SJCRH30 (cell line): ENCODE measurements at regions not wholly inside any gene's neighbourhood (a gene's known extent, or its start where the extent isn't known, plus 50 kb on each side); places are given as distances from the start of the nearest gene placed in this dataset.
"Not testable (repeated sequence)": the region's sequence is repeated elsewhere in the genome, so short reads cannot be mapped to it uniquely, and the experiment has no call there.

Experiments
- DNase-seq, 2 experiments: peaks; one replicate each; pipeline ENCODE4 v3.0.0-alpha.2; 2015 to 2020
- H3K27ac ChIP-seq: fragments of 250-450 bp; sonication (Bioruptor Pico); 2 replicates; pipeline ENCODE4 v1.5.1; 2020; ENCODE audit warnings: mild to moderate bottlenecking, moderate library complexity
- H3K27me3 ChIP-seq: fragments of 250-450 bp; sonication (Bioruptor Pico); 2 replicates; pipeline ENCODE4 v1.5.1; 2020; ENCODE audit warnings: mild to moderate bottlenecking, moderate library complexity
- H3K36me3 ChIP-seq: fragments of 250-450 bp; sonication (Bioruptor Pico); 2 replicates; pipeline ENCODE4 v1.5.1; 2020; ENCODE audit warnings: mild to moderate bottlenecking, moderate library complexity
- H3K4me1 ChIP-seq: fragments of 250-450 bp; sonication (Bioruptor Pico); 2 replicates; pipeline ENCODE4 v1.5.1; 2020; ENCODE audit warnings: mild to moderate bottlenecking, moderate library complexity
- H3K4me3 ChIP-seq: fragments of 250-450 bp; sonication (Bioruptor Pico); 2 replicates; pipeline ENCODE4 v1.5.1; 2020; ENCODE audit warnings: mild to moderate bottlenecking, moderate library complexity
- H3K9me3 ChIP-seq: fragments of 250-450 bp; sonication (Bioruptor Pico); replicated peaks from 2 replicates; pipeline ENCODE4 v1.5.1; 2020; ENCODE audit warnings: mild to moderate bottlenecking, moderate library complexity

DNA sequence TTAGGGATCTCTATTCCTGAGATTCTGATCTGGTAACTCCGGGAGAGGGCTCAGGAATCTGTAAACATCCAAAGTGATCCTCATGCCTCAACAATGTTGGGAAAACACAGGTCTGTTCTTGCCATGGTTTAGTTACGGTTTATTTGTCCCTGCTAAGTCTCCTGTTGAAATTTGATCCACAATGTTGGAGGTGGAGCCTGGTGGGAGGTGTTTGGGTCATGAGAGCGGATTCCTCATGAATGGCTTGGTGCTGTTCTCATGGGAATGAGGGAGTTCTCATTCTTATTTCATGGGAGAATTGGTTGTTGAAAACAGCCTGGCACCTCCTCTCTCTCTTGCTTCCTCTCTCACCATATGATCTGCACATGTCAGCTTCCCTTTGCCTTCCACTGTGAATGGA, 608.6 kb upstream of the GOT2 start:
- no peaks in the 10 kb centered on the region for H3K27me3 ChIP-seq
- H3K4me1 ChIP-seq = peaks cover 33% of the 10 kb centered on the region
- H3K9me3 ChIP-seq = no peaks in the 10 kb centered on the region
- H3K36me3 ChIP-seq = no peaks in the 10 kb centered on the region
- peak; percentile 75 to 84 for DNase-seq
- H3K27ac ChIP-seq = peak overlapping the region; percentile 52
- no peak overlapping the region for H3K4me3 ChIP-seq

GRCh38 chr16:59341368-59341767, 607.3 kb upstream of the GOT2 start:
- H3K27me3 ChIP-seq = no peaks in the 10 kb centered on the region
- H3K36me3 ChIP-seq = no peaks in the 10 kb centered on the region
- no peak overlapping the region for H3K4me3 ChIP-seq
- H3K27ac ChIP-seq = peak overlapping the region; percentile 52
- H3K9me3 ChIP-seq = no peaks in the 10 kb centered on the region
- H3K4me1 ChIP-seq = peaks cover 30% of the 10 kb centered on the region
- DNase-seq = peak; percentile 76 to 90

- no peaks in the 10 kb centered on the region for H3K36me3 ChIP-seq
- H3K9me3 ChIP-seq = no peaks in the 10 kb centered on the region
- peaks cover 26% of the 10 kb centered on the region for H3K4me1 ChIP-seq
- DNase-seq = no peak
- no peak overlapping the region for H3K4me3 ChIP-seq
- no peak overlapping the region for H3K27ac ChIP-seq
- no peaks in the 10 kb centered on the region for H3K27me3 ChIP-seq
These were observed 605.8 kb upstream of the GOT2 start for GRCh38 chr16:59339871-59340270.

- H3K27me3 ChIP-seq = no peaks in the 10 kb centered on the region
- peaks cover 6% of the 10 kb centered on the region for H3K4me1 ChIP-seq
- no peak overlapping the region for H3K4me3 ChIP-seq
- no peaks in the 10 kb centered on the region for H3K9me3 ChIP-seq
- no peaks in the 10 kb centered on the region for H3K36me3 ChIP-seq
- H3K27ac ChIP-seq = no peak overlapping the region
- DNase-seq = no peak
These were observed 602.1 kb upstream of the GOT2 start for GRCh38 chr16:59336136-59336695.

- peaks cover 14% of the 10 kb centered on the region for H3K4me1 ChIP-seq
- H3K36me3 ChIP-seq, H3K27ac ChIP-seq, H3K9me3 ChIP-seq, H3K4me3 ChIP-seq, H3K27me3 ChIP-seq, DNase-seq: not testable (repeated sequence)
These were observed 597.6 kb upstream of the GOT2 start for GRCh38 chr16:59331708-59332107.

DNA sequence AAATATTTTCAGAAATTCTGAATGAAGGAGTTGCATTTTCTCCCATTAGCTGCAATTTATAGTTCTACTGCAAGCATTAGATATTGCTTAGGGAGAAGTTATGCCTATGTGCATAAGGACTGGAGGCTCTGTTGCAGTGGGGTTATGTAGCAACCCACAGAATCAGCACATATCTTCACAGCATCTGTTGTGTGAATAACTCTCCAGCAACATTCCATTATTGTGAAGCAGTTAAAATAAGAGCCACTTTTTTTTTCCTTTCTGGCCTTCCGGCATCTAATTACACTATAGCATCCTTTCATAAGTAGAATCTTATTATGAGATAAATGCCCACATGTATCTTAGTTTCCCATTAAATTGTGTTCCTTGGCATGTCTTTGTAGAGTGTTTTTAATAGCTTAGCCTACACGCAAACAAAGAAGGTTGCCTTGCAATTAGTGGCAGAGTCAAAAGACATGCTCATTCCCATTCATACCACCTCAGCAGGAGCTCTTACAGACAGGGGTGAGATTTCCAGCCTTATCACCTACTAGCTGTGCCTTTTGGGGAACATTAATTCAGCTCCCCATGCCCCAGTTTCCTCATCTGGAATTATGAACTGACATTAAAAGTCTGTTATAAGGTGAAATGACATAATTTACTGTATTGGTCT, 596.0 kb upstream of the GOT2 start:
- Histone ChIP-seq H3K4me3 (no peak overlapping the region), H3K9me3 (no peaks in the 10 kb centered on the region; the same call in 1 of the 2 replicates), H3K27ac (no peak overlapping the region), H3K36me3 (no peaks in the 10 kb centered on the region), H3K4me1 (peaks cover 18% of the 10 kb centered on the region), H3K27me3 (no peaks in the 10 kb centered on the region)
- peak in 1 of 2 experiments; percentile 34 for DNase-seq

DNA sequence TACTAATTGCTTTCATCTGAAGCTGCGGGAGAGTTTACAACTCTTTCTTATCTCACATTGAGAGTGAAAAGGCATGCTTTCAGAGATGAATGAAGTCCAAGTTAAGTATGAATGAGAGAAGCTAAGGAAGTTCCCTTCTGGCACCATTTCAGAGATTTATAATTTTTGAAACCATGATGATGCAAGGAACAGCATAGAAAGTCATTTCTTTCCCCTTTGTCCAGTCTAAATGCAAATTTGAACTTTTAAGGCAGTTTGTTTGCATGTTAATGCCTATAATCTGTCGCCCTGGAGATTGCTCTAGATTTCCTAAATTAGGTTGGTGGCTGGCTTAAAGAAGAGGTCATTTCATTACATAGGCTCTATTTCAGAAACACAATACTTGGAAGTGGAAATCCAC, 594.8 kb upstream of the GOT2 start:
- Histone ChIP-seq H3K4me3 (no peak overlapping the region), H3K4me1 (peaks cover 30% of the 10 kb centered on the region), H3K27ac (no peak overlapping the region), H3K36me3 (no peaks in the 10 kb centered on the region), H3K27me3 (no peaks in the 10 kb centered on the region), H3K9me3 (no peaks in the 10 kb centered on the region; the same call in 1 of the 2 replicates)
- DNase-seq = no peak

DNA sequence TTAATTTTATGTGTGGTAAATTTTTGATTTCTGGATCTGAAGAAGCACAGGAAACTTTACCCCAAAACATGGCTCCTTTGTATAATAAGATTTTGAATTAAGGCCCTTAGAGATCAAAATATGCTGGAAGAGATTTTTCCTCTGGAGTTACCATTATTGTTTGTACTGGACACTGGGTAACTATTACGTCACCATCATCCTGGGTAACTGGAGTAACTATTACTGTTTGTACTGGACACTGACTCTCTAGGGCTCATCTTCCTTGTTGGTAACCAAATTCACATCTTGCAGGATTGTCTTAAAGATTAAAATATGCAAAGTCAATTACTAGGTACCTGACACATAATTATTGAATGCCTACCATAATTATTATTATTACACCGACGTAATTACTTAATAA, 593.8 kb upstream of the GOT2 start:
- Histone ChIP-seq H3K4me3 (no peak overlapping the region), H3K27ac (no peak overlapping the region), H3K4me1 (peaks cover 32% of the 10 kb centered on the region), H3K9me3 (peaks cover 7% of the 10 kb centered on the region; the same call in 1 of the 2 replicates), H3K27me3 (no peaks in the 10 kb centered on the region), H3K36me3 (no peaks in the 10 kb centered on the region)
- no peak for DNase-seq

DNA sequence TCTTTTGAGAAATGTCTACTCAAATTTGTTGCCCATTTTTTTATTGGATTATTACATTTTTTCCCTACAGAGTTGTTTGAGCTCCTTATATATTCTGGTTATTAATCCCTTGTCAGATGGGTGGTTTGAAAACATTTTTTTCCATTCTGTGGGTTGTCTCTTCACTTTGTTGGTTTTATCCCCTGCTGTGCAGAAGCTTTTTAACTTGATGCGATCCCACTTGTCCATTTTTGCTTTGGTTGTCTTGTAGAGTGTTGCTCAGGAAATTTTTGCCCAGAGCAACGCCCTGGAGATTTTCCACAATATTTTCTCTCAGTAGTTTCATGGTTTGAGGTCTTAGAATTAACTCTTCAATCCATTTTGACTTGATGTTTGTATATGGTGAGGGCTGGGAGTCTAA, 592.8 kb upstream of the GOT2 start:
- Histone ChIP-seq H3K4me3 (no peak overlapping the region), H3K4me1 (peaks cover 32% of the 10 kb centered on the region)
- DNase-seq = no peak

GRCh38 chr16:59324462-59324861, 590.3 kb upstream of the GOT2 start:
- H3K4me1 ChIP-seq = peaks cover 23% of the 10 kb centered on the region
- H3K27ac ChIP-seq = peak overlapping the region; percentile 15; the same call in 1 of the 2 replicates
- H3K27me3 ChIP-seq = no peaks in the 10 kb centered on the region
- peaks cover 7% of the 10 kb centered on the region; the same call in 1 of the 2 replicates for H3K9me3 ChIP-seq
- H3K36me3 ChIP-seq = no peaks in the 10 kb centered on the region
- peak; percentile 51 to 57 for DNase-seq
- no peak overlapping the region for H3K4me3 ChIP-seq

More for the DNA sequence above, 592.8 kb upstream of the GOT2 start:
- Histone ChIP-seq H3K27ac (no peak overlapping the region), H3K27me3 (no peaks in the 10 kb centered on the region), H3K36me3 (no peaks in the 10 kb centered on the region), H3K9me3 (peaks cover 7% of the 10 kb centered on the region; the same call in 1 of the 2 replicates)

- Histone ChIP-seq H3K4me3 (no peak overlapping the region), H3K9me3 (peaks cover 7% of the 10 kb centered on the region; the same call in 1 of the 2 replicates), H3K4me1 (peaks cover 19% of the 10 kb centered on the region), H3K27me3 (no peaks in the 10 kb centered on the region), H3K36me3 (no peaks in the 10 kb centered on the region), H3K27ac (no peak overlapping the region)
- DNase-seq = no peak
These were observed 586.5 kb upstream of the GOT2 start for GRCh38 chr16:59320657-59321056.

- H3K27ac ChIP-seq = no peak overlapping the region
- H3K4me1 ChIP-seq = peaks cover 11% of the 10 kb centered on the region
- no peak overlapping the region for H3K4me3 ChIP-seq
- H3K27me3 ChIP-seq = no peaks in the 10 kb centered on the region
- no peaks in the 10 kb centered on the region for H3K36me3 ChIP-seq
- H3K9me3 ChIP-seq = peaks cover 7% of the 10 kb centered on the region; the same call in 1 of the 2 replicates
- DNase-seq = no peak
These were observed 585.8 kb upstream of the GOT2 start for GRCh38 chr16:59319871-59320270.

- no peaks in the 10 kb centered on the region for H3K36me3 ChIP-seq
- H3K27me3 ChIP-seq = no peaks in the 10 kb centered on the region
- H3K4me1 ChIP-seq = no peaks in the 10 kb centered on the region
- H3K27ac ChIP-seq = no peak overlapping the region
- no peaks in the 10 kb centered on the region; the same call in 1 of the 2 replicates for H3K9me3 ChIP-seq
- no peak for DNase-seq
- no peak overlapping the region for H3K4me3 ChIP-seq
These were observed 571.7 kb upstream of the GOT2 start for GRCh38 chr16:59305850-59306249.

- Histone ChIP-seq H3K4me1 (peaks cover 13% of the 10 kb centered on the region), H3K27ac (no peak overlapping the region), H3K4me3 (no peak overlapping the region), H3K36me3 (no peaks in the 10 kb centered on the region), H3K9me3 (no peaks in the 10 kb centered on the region; the same call in 1 of the 2 replicates), H3K27me3 (no peaks in the 10 kb centered on the region)
- no peak for DNase-seq
These were observed 562.8 kb upstream of the GOT2 start for GRCh38 chr16:59296888-59297287.

DNA sequence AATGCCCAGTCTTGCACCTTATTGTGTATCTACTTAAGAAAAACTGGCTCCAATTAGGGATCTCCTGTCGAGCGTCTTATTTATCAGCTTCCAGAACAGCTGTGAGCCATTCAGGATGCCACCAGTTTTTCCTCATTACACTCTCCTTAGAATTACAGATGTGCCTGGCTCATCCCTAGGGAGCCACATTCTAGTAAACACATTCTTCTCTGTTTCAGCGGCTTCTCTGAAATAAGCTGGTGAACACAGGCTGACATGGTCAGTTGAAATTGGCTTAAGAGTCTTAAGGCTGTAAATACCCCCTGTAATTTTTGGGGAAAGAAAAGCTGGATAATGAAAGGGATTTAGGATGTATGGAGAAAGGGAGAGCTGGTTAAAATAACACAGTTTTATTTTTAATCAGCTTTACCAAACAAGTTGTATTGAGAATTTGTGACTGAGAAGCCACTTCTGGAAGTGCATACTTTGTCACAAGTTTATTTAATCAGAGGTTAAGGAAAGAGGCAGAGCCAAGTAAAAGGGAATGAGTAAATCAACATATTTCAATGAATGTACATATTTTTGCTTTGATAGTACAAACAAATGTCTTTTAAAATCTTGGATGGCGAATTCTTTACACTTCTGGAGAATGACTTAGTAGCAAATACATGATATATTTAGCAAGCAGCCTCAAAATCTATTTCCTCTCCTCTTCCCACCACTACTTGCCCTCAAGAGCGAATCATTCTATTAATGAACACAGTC, 562.0 kb upstream of the GOT2 start:
- no peaks in the 10 kb centered on the region for H3K9me3 ChIP-seq
- no peak overlapping the region; the same call in 1 of the 2 replicates for H3K27ac ChIP-seq
- peak; percentile 67 to 85 for DNase-seq
- H3K4me3 ChIP-seq = no peak overlapping the region
- no peaks in the 10 kb centered on the region for H3K27me3 ChIP-seq
- H3K36me3 ChIP-seq = no peaks in the 10 kb centered on the region
- peaks cover 13% of the 10 kb centered on the region for H3K4me1 ChIP-seq
